Neural progenitor cell (in vitro differentiated cells): ENCODE measurements at regions not wholly inside any gene's neighbourhood (a gene's known extent, or its start where the extent isn't known, plus 50 kb on each side); places are given as distances from the start of the nearest gene placed in this dataset.

Experiments
- DNase-seq: peaks from one replicate; pipeline ENCODE4 v3.0.0-alpha.2; 2016; ENCODE audit warnings: low spot score
- H2AFZ ChIP-seq: fragments of 200-600 bp; sonication (generic); replicated peaks from 2 replicates; pipeline ENCODE4 v1.6.1; 2016; ENCODE audit warnings: antibody characterized with exemption
- H3F3A ChIP-seq: fragments of 200-600 bp; sonication (generic); 2 replicates; pipeline ENCODE4 v1.6.1; 2016; ENCODE audit warnings: antibody characterized with exemption, low read depth
- H3K27ac ChIP-seq: fragments of 200-600 bp; sonication (generic); 2 replicates; pipeline ENCODE4 v1.5.1; 2016; ENCODE audit warnings: mild to moderate bottlenecking
- H3K27me3 ChIP-seq: fragments of 200-600 bp; sonication (generic); 2 replicates; pipeline ENCODE4 v1.6.1; 2016; ENCODE audit warnings: mild to moderate bottlenecking, moderate library complexity
- H3K36me3 ChIP-seq: fragments of 200-600 bp; sonication (generic); 2 replicates; pipeline ENCODE4 v1.5.1; 2016
- H3K4me1 ChIP-seq: fragments of 200-600 bp; sonication (generic); 2 replicates; pipeline ENCODE4 v1.6.1; 2016; ENCODE audit warnings: mixed run types
- H3K4me2 ChIP-seq: fragments of 200-600 bp; sonication (generic); 2 replicates; pipeline ENCODE4 v1.6.1; 2016
- H3K4me3 ChIP-seq: fragments of 200-600 bp; sonication (generic); 2 replicates; pipeline ENCODE4 v1.5.1; 2016
- H3K79me2 ChIP-seq: fragments of 200-600 bp; sonication (generic); 2 replicates; pipeline ENCODE4 v1.6.1; 2016; ENCODE audit warnings: low read depth
- H3K9ac ChIP-seq: fragments of 200-600 bp; sonication (generic); 2 replicates; pipeline ENCODE4 v1.6.1; 2016
- H3K9me3 ChIP-seq: fragments of 200-600 bp; sonication (generic); 2 replicates; pipeline ENCODE4 v1.5.1; 2016; ENCODE audit warnings: low read depth
- H4K20me1 ChIP-seq: fragments of 200-600 bp; sonication (generic); 2 replicates; pipeline ENCODE4 v1.6.1; 2016; ENCODE audit warnings: low read depth
- H3K27ac Mint-ChIP-seq: 3 replicates; pipeline ENCODE4 v1.8.0; 2021; ENCODE audit warnings: mixed read lengths
- H3K27me3 Mint-ChIP-seq: 2 replicates; pipeline ENCODE4 v1.8.0; 2022; ENCODE audit warnings: low read depth, mild to moderate bottlenecking, inconsistent platforms, moderate library complexity, mixed read lengths; ENCODE audit not compliant: insufficient read depth
- H3K36me3 Mint-ChIP-seq: 3 replicates; pipeline ENCODE4 v1.8.0; 2021; ENCODE audit warnings: mixed read lengths
- H3K4me1 Mint-ChIP-seq: 3 replicates; pipeline ENCODE4 v1.8.0; 2021; ENCODE audit warnings: mixed read lengths
- H3K4me3 Mint-ChIP-seq: 3 replicates; pipeline ENCODE4 v1.8.0; 2021; ENCODE audit warnings: mild to moderate bottlenecking, moderate library complexity, mixed read lengths
- H3K9me3 Mint-ChIP-seq: 3 replicates; pipeline ENCODE4 v1.8.0; 2020; ENCODE audit warnings: mixed read lengths
- CTCF ChIP-seq: fragments of 200-600 bp; sonication (generic); IDR thresholded peaks from 2 replicates; pipeline ENCODE4 v1.5.1; 2017; ENCODE audit warnings: antibody characterized with exemption, mild to moderate bottlenecking
- EZH2 ChIP-seq: fragments of 200-600 bp; sonication (generic); IDR thresholded peaks from 2 replicates; pipeline ENCODE4 v1.6.1; 2017; ENCODE audit warnings: antibody characterized with exemption, mild to moderate bottlenecking, moderate library complexity
- EZH2phosphoT487 ChIP-seq: fragments of 200-600 bp; sonication (generic); IDR thresholded peaks from 2 replicates; pipeline ENCODE4 v1.6.1; 2017; ENCODE audit warnings: antibody characterized with exemption

- Histone ChIP-seq H3K4me2 (no peak overlapping the region), H3K27ac (no peak overlapping the region), H3K36me3 (no peaks in the 10 kb centered on the region), H3K27me3 (no peaks in the 10 kb centered on the region), H4K20me1 (no peaks in the 10 kb centered on the region), H3K9me3 (no peaks in the 10 kb centered on the region), H3K9ac (no peak overlapping the region), H2AFZ (no peak overlapping the region), H3K4me1 (no peaks in the 10 kb centered on the region), H3K4me3 (no peak overlapping the region), H3K79me2 (no peaks in the 10 kb centered on the region), H3F3A (no peaks in the 10 kb centered on the region)
- no peak overlapping the region for H3K4me3 Mint-ChIP-seq
- no peak overlapping the region for H3K27ac Mint-ChIP-seq
- no peak for TF ChIP-seq EZH2phosphoT487
- no peak for TF ChIP-seq CTCF
- no peak for TF ChIP-seq EZH2
- no peaks in the 10 kb centered on the region for H3K4me1 Mint-ChIP-seq
- H3K36me3 Mint-ChIP-seq: no peaks in the 10 kb centered on the region
- DNase-seq: no peak
- H3K9me3 Mint-ChIP-seq: peaks cover 2% of the 10 kb centered on the region
- peaks cover 2% of the 10 kb centered on the region for H3K27me3 Mint-ChIP-seq
Observed at GRCh38 chr7:156497776-156498509, 142.6 kb upstream of the RNF32 start.

GRCh38 chr7:156496865-156497264, 143.7 kb upstream of the RNF32 start:
- H4K20me1 ChIP-seq: no peaks in the 10 kb centered on the region
- no peaks in the 10 kb centered on the region for H3K4me1 ChIP-seq
- no peak overlapping the region for H2AFZ ChIP-seq
- no peaks in the 10 kb centered on the region for H3K27me3 ChIP-seq
- H3F3A ChIP-seq: no peaks in the 10 kb centered on the region
- no peak overlapping the region for H3K4me3 Mint-ChIP-seq
- no peak overlapping the region for H3K27ac Mint-ChIP-seq
- H3K9me3 Mint-ChIP-seq: peaks cover 2% of the 10 kb centered on the region
- H3K4me2 ChIP-seq: no peak overlapping the region
- no peak overlapping the region for H3K27ac ChIP-seq
- no peaks in the 10 kb centered on the region for H3K9me3 ChIP-seq
- no peak for TF ChIP-seq EZH2phosphoT487
- TF ChIP-seq CTCF: no peak
- no peak for TF ChIP-seq EZH2
- H3K36me3 Mint-ChIP-seq: no peaks in the 10 kb centered on the region
- H3K9ac ChIP-seq: no peak overlapping the region
- no peaks in the 10 kb centered on the region for H3K36me3 ChIP-seq
- DNase-seq: no peak
- H3K4me1 Mint-ChIP-seq: no peaks in the 10 kb centered on the region
- H3K4me3 ChIP-seq: no peak overlapping the region
- H3K27me3 Mint-ChIP-seq: peaks cover 2% of the 10 kb centered on the region
- H3K79me2 ChIP-seq: no peaks in the 10 kb centered on the region

DNA sequence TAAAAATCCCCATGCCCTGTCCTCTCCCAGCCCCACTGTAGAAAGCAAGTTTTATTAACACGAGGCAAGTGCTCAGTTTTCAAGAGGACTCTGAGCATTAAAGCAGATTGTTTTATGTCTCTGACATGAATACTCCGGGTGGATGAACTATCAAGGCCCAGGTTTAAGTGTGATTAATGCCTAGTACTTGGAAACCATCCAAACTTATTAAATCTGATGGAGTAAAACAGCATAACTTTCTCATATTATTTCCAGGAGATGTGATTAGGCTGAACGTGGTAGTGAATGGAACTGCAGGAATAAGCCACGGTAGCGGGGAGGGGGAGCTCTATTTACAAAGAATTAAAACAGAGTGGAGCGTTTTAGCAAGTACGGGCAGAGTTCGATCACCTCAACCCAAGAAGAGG, 144.2 kb upstream of the RNF32 start:
- Mint-ChIP-seq H3K27me3 (peaks cover 2% of the 10 kb centered on the region), H3K9me3 (peaks cover 2% of the 10 kb centered on the region), H3K4me1 (no peaks in the 10 kb centered on the region), H3K4me3 (no peak overlapping the region), H3K27ac (no peak overlapping the region), H3K36me3 (no peaks in the 10 kb centered on the region)
- no peaks in the 10 kb centered on the region for H3K9me3 ChIP-seq
- H3K4me1 ChIP-seq: no peaks in the 10 kb centered on the region
- H3K27me3 ChIP-seq: no peaks in the 10 kb centered on the region
- H3K36me3 ChIP-seq: no peaks in the 10 kb centered on the region
- no peaks in the 10 kb centered on the region for H3K79me2 ChIP-seq
- no peak overlapping the region for H2AFZ ChIP-seq
- H3K27ac ChIP-seq: no peak overlapping the region
- TF ChIP-seq EZH2: no peak
- TF ChIP-seq EZH2phosphoT487: no peak
- TF ChIP-seq CTCF: no peak
- H3K4me2 ChIP-seq: no peak overlapping the region
- no peak for DNase-seq
- H3K4me3 ChIP-seq: no peak overlapping the region
- H4K20me1 ChIP-seq: no peaks in the 10 kb centered on the region
- no peak overlapping the region for H3K9ac ChIP-seq
- no peaks in the 10 kb centered on the region for H3F3A ChIP-seq
